Superior temporal gyrus (tissue), 1 donor: ENCODE measurements at regions not wholly inside any gene's neighbourhood (a gene's known extent, or its start where the extent isn't known, plus 50 kb on each side); places are given as distances from the start of the nearest gene placed in this dataset.
"Not testable (repeated sequence)": the region's sequence is repeated elsewhere in the genome, so short reads cannot be mapped to it uniquely, and the experiment has no call there.

ENCODE experiments used
- DNase-seq: peaks from one replicate; pipeline ENCODE4 v3.0.0-alpha.2; 2016; ENCODE audit errors: extremely low spot score

DNA sequence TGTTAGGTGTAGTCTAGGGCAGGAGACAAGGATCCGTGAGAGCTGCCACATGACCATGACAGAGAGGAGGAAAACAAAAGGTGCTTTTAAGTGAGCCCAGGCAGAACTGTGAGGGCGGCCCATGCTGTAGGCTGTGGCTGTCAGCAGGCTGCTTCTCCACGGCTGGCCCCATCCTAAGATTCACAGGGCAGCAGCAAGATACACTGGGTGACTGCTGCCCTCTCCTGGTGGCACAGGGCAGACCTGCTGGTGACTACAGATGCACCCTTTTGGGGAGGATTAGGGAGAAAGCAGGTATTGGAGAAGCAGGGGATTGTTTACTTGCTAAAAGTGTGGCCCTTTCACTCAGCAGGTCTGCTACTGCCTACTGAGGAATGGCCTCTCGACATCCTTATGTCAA, 112.2 kb upstream of the CCZ1B start:
- DNase-seq: not testable (repeated sequence)

DNA sequence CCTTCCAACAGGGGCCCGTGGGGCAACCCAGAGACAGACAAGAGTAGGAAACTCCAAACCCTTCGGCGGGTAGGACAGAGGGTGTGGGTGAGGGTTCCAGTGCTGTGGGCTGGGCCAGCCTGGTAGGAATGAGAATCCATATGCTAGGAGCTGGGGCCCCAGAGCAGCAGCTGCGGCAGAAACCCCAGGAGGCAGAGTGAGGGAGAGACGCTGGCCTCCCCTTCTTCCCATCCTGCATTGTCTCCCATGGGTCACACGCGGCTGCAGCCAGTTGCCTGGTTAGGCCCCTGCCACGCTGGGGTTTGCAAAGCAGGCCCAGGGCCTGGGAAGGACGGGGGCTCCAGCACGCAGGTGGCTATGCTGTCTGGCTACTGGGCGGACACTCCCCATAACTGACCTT, 113.1 kb upstream of the CCZ1B start:
- DNase-seq: not testable (repeated sequence)

- not testable (repeated sequence) for DNase-seq
Observed at GRCh38 chr7:6939896-6940295, 113.8 kb upstream of the CCZ1B start.

- DNase-seq: not testable (repeated sequence)
Observed at GRCh38 chr7:6946873-6947272, 120.8 kb upstream of the CCZ1B start.

DNA sequence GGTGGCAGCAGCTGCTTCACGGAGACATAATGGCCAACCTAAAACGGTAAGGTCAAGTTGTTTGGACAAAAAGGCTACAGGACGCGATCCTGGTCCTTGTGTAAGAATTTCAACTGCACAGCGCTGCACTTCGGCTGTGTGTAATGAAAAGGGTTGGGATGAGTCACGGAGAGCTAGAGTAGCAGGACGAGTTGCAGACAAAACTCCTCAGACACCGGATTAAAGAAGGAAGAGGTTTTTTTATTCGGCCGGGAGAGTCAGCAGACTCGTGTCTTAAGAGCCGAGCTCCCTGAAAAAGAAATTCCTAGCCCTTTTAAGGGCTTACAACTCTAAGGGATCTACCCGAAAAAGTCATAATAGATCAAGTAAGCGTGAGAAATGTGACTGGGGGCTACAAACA, 124.2 kb upstream of the CCZ1B start:
- DNase-seq: not testable (repeated sequence)

DNA sequence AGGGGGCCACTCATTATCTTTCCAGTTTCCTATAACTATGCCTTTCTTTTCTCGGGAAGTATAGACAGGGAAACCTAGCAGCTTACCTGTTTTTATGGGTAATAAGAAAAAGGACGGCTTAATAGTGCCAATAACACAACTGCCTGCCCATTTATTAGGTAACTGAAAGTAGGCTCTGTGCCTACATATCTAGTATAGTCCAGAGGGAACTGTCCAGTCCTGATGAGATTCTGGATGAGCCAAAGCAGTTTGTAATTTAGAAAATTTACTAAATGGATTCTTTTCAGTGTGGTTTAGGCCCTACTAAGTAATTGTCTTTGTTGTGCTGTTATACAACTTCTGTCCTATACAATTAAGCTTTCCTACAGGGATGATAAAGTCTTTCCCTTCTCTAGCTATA, 125.5 kb upstream of the CCZ1B start:
- DNase-seq: not testable (repeated sequence)

GRCh38 chr7:6953138-6953797, 127.2 kb upstream of the CCZ1B start:
- DNase-seq: not testable (repeated sequence)

DNA sequence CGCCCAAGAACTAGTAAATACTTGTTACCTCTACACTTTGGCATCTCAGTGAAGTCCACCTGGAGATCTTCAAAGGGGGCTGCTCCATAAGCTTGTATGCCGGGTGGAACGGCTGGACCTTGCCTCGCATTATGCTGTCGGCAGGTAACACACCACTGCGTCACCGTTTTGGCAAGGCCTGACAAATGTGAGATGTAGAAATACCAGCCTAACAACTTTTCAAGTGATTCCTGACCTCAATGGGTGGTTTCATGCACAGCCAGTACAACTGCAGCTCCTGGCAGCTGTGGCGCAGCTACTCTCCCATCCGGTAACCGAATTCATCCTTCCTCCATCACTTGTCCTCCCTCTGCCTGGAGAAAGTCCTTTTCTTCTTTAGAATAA, 127.7 kb upstream of the CCZ1B start:
- not testable (repeated sequence) for DNase-seq

GRCh38 chr7:6955385-6955784, 129.3 kb upstream of the CCZ1B start:
- DNase-seq: not testable (repeated sequence)

DNA sequence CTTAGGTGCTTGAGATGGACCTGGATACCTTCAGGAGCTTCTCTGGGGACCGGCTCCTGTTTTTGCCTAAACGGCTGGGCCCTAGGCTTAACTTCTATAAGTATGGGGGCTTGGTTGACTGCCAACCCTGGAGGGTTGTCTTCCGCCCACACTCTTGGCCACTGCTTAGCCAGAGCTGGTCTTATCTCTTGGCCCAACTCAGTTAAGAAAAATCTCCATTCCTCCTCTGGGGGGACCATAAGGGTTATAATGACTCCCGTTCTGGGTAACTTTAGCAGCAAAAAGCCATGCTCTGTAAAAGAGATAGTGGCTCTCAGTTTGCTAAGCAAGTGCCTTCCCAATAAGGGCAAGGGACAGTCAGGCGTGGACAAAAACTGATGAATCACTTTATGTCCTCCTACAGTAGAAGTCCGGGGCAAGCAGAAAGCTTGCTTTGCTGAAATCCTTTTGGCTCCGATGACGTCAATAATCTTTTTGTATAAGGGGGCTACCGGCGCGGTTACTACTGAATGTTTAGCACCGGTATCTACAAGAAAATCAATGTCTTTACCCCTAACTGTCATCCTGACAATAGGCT, 130.0 kb upstream of the CCZ1B start:
- not testable (repeated sequence) for DNase-seq

DNA sequence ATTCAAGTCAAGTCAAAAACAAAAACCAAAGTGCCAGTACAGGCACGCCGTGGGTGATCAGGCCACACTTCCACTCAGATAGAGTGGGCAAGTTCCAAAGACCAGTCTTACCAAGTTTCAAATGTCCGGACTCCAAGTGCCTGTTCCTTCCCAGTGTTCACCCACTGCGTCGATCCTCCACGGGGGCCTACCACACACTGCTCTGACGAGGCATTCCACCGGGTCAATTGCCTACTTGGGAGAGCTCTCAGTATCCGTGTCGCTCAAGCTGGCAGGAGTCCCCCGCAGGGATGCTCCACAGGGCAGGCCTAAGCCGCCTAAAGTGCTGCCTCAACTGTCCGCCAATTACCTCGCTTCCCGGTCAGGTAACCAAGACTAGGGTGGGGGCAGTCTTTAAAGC, 132.3 kb upstream of the CCZ1B start:
- not testable (repeated sequence) for DNase-seq

- DNase-seq: not testable (repeated sequence)
Observed at GRCh38 chr7:6959942-6960341, 133.9 kb upstream of the CCZ1B start.

- not testable (repeated sequence) for DNase-seq
Observed at GRCh38 chr7:6962871-6963270, 136.8 kb upstream of the CCZ1B start.

GRCh38 chr7:6965051-6965450, 139.0 kb upstream of the CCZ1B start:
- not testable (repeated sequence) for DNase-seq

GRCh38 chr7:6970180-6970579, 144.1 kb upstream of the CCZ1B start:
- not testable (repeated sequence) for DNase-seq

- not testable (repeated sequence) for DNase-seq
Observed at GRCh38 chr7:6974876-6975275, 148.8 kb upstream of the CCZ1B start.

DNA sequence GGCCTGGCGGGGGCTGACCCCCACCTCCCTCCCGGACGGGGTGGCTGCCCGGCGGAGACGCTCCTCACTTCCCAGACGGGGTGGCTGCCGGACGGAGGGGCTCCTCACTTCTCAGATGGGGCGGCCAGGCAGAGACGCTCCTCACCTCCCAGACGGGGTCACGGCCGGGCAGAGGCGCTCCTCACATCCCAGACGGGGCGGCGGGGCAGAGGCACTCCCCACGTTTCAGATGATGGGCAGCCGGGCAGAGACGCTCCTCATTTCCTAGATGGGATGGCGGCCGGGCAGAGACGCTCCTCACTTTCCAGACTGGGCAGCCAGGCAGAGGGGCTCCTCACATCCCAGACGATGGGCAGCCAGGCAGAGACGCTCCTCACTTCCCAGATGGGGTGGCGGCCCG, 149.3 kb upstream of the CCZ1B start:
- not testable (repeated sequence) for DNase-seq

- DNase-seq: not testable (repeated sequence)
Observed at GRCh38 chr7:6977368-6977767, 151.3 kb upstream of the CCZ1B start.

DNA sequence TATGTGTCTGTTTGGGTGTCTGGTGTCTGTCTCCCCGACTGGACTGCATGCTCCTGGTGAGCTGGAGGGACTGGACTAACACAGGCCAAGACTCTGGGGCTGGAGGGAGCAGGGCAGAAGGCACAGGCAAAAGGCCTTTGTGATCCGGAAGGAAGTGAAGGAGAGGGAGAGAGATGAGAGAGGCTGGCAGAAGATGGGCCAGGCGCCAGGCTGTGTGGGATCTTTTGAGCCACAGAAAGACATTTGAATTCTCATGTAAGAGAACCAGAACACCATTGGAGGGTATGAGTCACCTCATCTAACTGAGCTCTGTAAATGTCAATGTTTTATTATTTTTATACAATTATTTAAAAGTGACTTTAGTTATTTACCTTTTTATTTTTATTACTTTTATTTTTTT, 152.3 kb upstream of the CCZ1B start:
- DNase-seq: not testable (repeated sequence)

GRCh38 chr7:6979456-6979855, 153.4 kb upstream of the CCZ1B start:
- DNase-seq: not testable (repeated sequence)

- DNase-seq: not testable (repeated sequence)
Observed at GRCh38 chr7:6982375-6982774, 156.3 kb upstream of the CCZ1B start.

GRCh38 chr7:6986892-6987291, 160.8 kb upstream of the CCZ1B start:
- not testable (repeated sequence) for DNase-seq

GRCh38 chr7:6988608-6989007, 162.5 kb upstream of the CCZ1B start:
- not testable (repeated sequence) for DNase-seq
